HepG2 (cell line): ENCODE measurements at regions not wholly inside any gene's neighbourhood (a gene's known extent, or its start where the extent isn't known, plus 50 kb on each side); places are given as distances from the start of the nearest gene placed in this dataset.

ENCODE experiments used
- ATAC-seq: fragments of 200-7000 bp; cut with Tn5 transposase; 3 replicates; pipeline ENCODE4 v1.9.1; 2020; ENCODE audit warnings: mild to moderate bottlenecking, moderate library complexity
- BruUV-seq: library from RNA; stranded (reverse); fragments of 400-500 nt; replicated peaks from 2 replicates; lab custom pipeline; 2021; lab: Mats Ljungman, UMichigan
- CTCF ChIA-PET: fragments of 300-600 bp; formaldehyde crosslinking; extraction: SDS; loops from one replicate; lab custom pipeline; 2021; ENCODE audit warnings: low total read pairs, inconsistent platforms, low intra/inter-chr PET ratio; lab: Yijun Ruan, JAX
- POLR2A ChIA-PET: fragments of 350-600 bp; sonication (Branson Sonifier 250); formaldehyde crosslinking; loops from one replicate; lab custom pipeline; 2020; ENCODE audit warnings: antibody characterized with exemption, inconsistent platforms; lab: Yijun Ruan, JAX
- DNase-seq: peaks from one replicate; pipeline ENCODE4 v3.0.0-alpha.2; 2015; ENCODE audit warnings: low spot score
- FAIRE-seq: peaks from 3 replicates; lab custom pipeline; 2011; peaks lifted over from hg19 to GRCh38; lab: Jason Lieb, UNC
- H2AFZ ChIP-seq: one replicate; pipeline ENCODE4 v1.6.1; 2011; ENCODE audit warnings: low read length, inconsistent platforms
- H3K27ac ChIP-seq: fragments of 300-600 bp; 3 replicates; pipeline ENCODE4 v1.8.0; 2011; ENCODE audit warnings: mixed run types, mild to moderate bottlenecking, mixed read lengths, low read length, inconsistent platforms; ENCODE audit not compliant: insufficient read depth; ENCODE audit errors: extremely low read length
- H3K27me3 ChIP-seq, 2 experiments: fragments of 200-600 bp in 1 of 2; 2 replicates in 1 of 2; 3 replicates in 1 of 2; pipeline versions ENCODE4 v1.6.0 to v1.8.0; 2011; ENCODE audit warnings: low read length in 2 of 2, mild to moderate bottlenecking in 2 of 2, moderate library complexity in 2 of 2, inconsistent platforms in 1 of 2; ENCODE audit not compliant: insufficient read depth in 2 of 2, control insufficient read depth in 1 of 2
- H3K36me3 ChIP-seq, 2 experiments: fragments of 200-600 bp in 1 of 2; replicated peaks in 1 of 2; 2 replicates in 1 of 2; 3 replicates in 1 of 2; pipeline versions ENCODE4 v1.5.1 to v1.8.0; 2011; ENCODE audit warnings: low read length in 2 of 2, inconsistent platforms in 1 of 2; ENCODE audit not compliant: insufficient read depth in 2 of 2, control insufficient read depth in 1 of 2
- H3K4me1 ChIP-seq: 2 replicates; pipeline ENCODE4 v1.5.1; 2012; ENCODE audit warnings: low read length, inconsistent platforms; ENCODE audit not compliant: insufficient read depth
- H3K4me2 ChIP-seq: 2 replicates; pipeline ENCODE4 v1.6.0; 2011; ENCODE audit warnings: low read depth, low read length, inconsistent platforms
- H3K4me3 ChIP-seq, 3 experiments: fragments of 200-600 bp in 1 of 3; sonication (generic), shearing (Covaris generic) in 1 of 3; replicated peaks in 1 of 3; 2 replicates each; pipeline ENCODE4 v1.5.1; 2011 to 2016; ENCODE audit warnings: low read length in 3 of 3, inconsistent platforms in 2 of 3, low read depth in 2 of 3, mild to moderate bottlenecking in 2 of 3, control low read depth in 1 of 3, mixed read lengths in 1 of 3; ENCODE audit not compliant: insufficient read depth in 1 of 3
- H3K79me2 ChIP-seq: one replicate; pipeline ENCODE4 v1.6.1; 2011; ENCODE audit warnings: low read length, inconsistent platforms; ENCODE audit not compliant: insufficient read depth
- H3K9ac ChIP-seq: 2 replicates; pipeline ENCODE4 v1.6.0; 2011; ENCODE audit warnings: mild to moderate bottlenecking, low read depth, low read length, inconsistent platforms; ENCODE audit not compliant: insufficient read depth
- H3K9me3 ChIP-seq: 2 replicates; pipeline ENCODE4 v1.5.1; 2012; ENCODE audit warnings: mild to moderate bottlenecking, low read length
- H4K20me1 ChIP-seq: 2 replicates; pipeline ENCODE4 v1.6.0; 2011; ENCODE audit warnings: inconsistent platforms, mild to moderate bottlenecking, low read length, moderate library complexity; ENCODE audit not compliant: insufficient read depth
- ASH2L ChIP-seq: fragments of 300-600, 200-600 bp; sonication (generic); IDR thresholded peaks from 2 replicates; pipeline ENCODE4 v1.7.0; 2017; ENCODE audit warnings: low read depth, mild to moderate bottlenecking, moderate library complexity, mixed read lengths, low read length; ENCODE audit not compliant: insufficient read length
- E2F2 ChIP-seq: sonication (generic); formaldehyde crosslinking; IDR thresholded peaks from 2 replicates; pipeline ENCODE4 v1.4.0; 2020; ENCODE audit warnings: missing genetic modification reagents, borderline replicate concordance
- GFI1 ChIP-seq: sonication (generic); formaldehyde crosslinking; IDR thresholded peaks from 2 replicates; pipeline ENCODE4 v1.5.0; 2020; ENCODE audit warnings: missing genetic modification reagents, mild to moderate bottlenecking, borderline replicate concordance
- KDM2A ChIP-seq: sonication (generic); formaldehyde crosslinking; IDR thresholded peaks from 2 replicates; pipeline ENCODE4 v1.4.0; 2020; ENCODE audit warnings: low read depth, missing genetic modification reagents, borderline replicate concordance
- NR3C1 ChIP-seq: sonication (generic); formaldehyde crosslinking; IDR thresholded peaks from 2 replicates; pipeline ENCODE4 v1.4.0; 2020; ENCODE audit warnings: missing genetic modification reagents
- POLR2A ChIP-seq, 2 experiments: IDR thresholded peaks; 2 replicates each; pipeline ENCODE4 v1.6.1; 2011; ENCODE audit warnings: low read depth in 2 of 2, low read length in 2 of 2, mild to moderate bottlenecking in 1 of 2, moderate library complexity in 1 of 2; ENCODE audit not compliant: insufficient read depth in 1 of 2
- TBX3 ChIP-seq: fragments of 450-650 bp; IDR thresholded peaks from 2 replicates; pipeline ENCODE4 v1.6.1; 2017; ENCODE audit warnings: antibody characterized with exemption, mild to moderate bottlenecking, inconsistent platforms, borderline replicate concordance
- TRIM24 ChIP-seq: sonication (generic); formaldehyde crosslinking; IDR thresholded peaks from 2 replicates; pipeline ENCODE4 v1.8.0; 2022; ENCODE audit warnings: mild to moderate bottlenecking, missing genetic modification reagents
- ZEB1 ChIP-seq: IDR thresholded peaks from 2 replicates; pipeline ENCODE4 v1.6.1; 2012; ENCODE audit warnings: mild to moderate bottlenecking, low read depth, inconsistent platforms; ENCODE audit not compliant: insufficient replicate concordance
- ZMYM4 ChIP-seq: sonication (generic); formaldehyde crosslinking; IDR thresholded peaks from 2 replicates; pipeline ENCODE4 v1.8.1; 2023; ENCODE audit warnings: mild to moderate bottlenecking, missing genetic modification reagents
- ZNF331 ChIP-seq: sonication (generic); formaldehyde crosslinking; IDR thresholded peaks from 2 replicates; pipeline ENCODE4 v1.4.0; 2020; ENCODE audit warnings: missing genetic modification reagents
- ZNF460 ChIP-seq: sonication (generic); formaldehyde crosslinking; IDR thresholded peaks from 2 replicates; pipeline ENCODE4 v1.5.1; 2020; ENCODE audit warnings: missing genetic modification reagents, mild to moderate bottlenecking, borderline replicate concordance
- ZNF773 ChIP-seq: sonication (generic); formaldehyde crosslinking; IDR thresholded peaks from 2 replicates; pipeline ENCODE4 v1.4.0; 2020; ENCODE audit warnings: missing genetic modification reagents, borderline replicate concordance
- ZNF839 ChIP-seq: sonication (generic); formaldehyde crosslinking; IDR thresholded peaks from 2 replicates; pipeline ENCODE4 v1.4.0; 2020; ENCODE audit warnings: missing genetic modification reagents, mild to moderate bottlenecking, borderline replicate concordance
- WGBS: methylation state at CpG from one replicate; pipeline ENCODE4 v1.1.6; 2017; ENCODE audit warnings: low lambda C conversion rate; 5-methylcytosine and 5-hydroxymethylcytosine counted together
- in situ Hi-C: cut with HindIII; loops from 2 replicates; pipeline ENCODE4 v1.10.0; 2017; ENCODE audit warnings: low pct_unique_long_range_greater_than_20kb; ENCODE audit not compliant: extremely low pct_ligation_motif_present
- intact Hi-C: fragments of 100-400 bp; cut with micrococcal nuclease; formaldehyde crosslinking; loops from one replicate; pipeline ENCODE4 v1.10.0; 2022; ENCODE audit not compliant: unreplicated experiment

- no peaks in the 10 kb centered on the region for H3K9me3 ChIP-seq
- no peaks in the 10 kb centered on the region for H4K20me1 ChIP-seq
- intact Hi-C loops (no loop called here), in situ Hi-C loops (no loop called here)
- BruUV-seq: no TSS peak
- H3K9ac ChIP-seq: no peak overlapping the region
- no peaks in the 10 kb centered on the region for H3K4me1 ChIP-seq
- H3K79me2 ChIP-seq: no peaks in the 10 kb centered on the region
- H3K27me3 ChIP-seq: peaks cover 4 to 10% of the 10 kb centered on the region in 2 experiments; a peak in 2 of 5 replicates
- H2AFZ ChIP-seq: no peak overlapping the region
- H3K4me3 ChIP-seq: no peak overlapping the region
- H3K4me2 ChIP-seq: no peak overlapping the region
- no peak for DNase-seq
- TF ChIP-seq NR3C1 (CRISPR knock-in tag): no peak
- H3K36me3 ChIP-seq: no peaks in the 10 kb centered on the region
- 40% methylated on average over 4 of the region's 4 CpGs for WGBS
- FAIRE-seq: no peak
- no peak for ATAC-seq
- CTCF ChIA-PET: no interaction called here
- POLR2A ChIA-PET: no interaction called here
- H3K27ac ChIP-seq: no peak overlapping the region
These were observed 83.6 kb upstream of the CACUL1 start for GRCh38 chr10:118838364-118838763.

GRCh38 chr10:118839348-118839747 lies 84.6 kb upstream of the CACUL1 start:
- DNase-seq (no peak), FAIRE-seq (no peak), ATAC-seq (no peak)
- CTCF ChIA-PET: no interaction called here
- Histone ChIP-seq H3K9me3 (no peaks in the 10 kb centered on the region), H3K4me1 (no peaks in the 10 kb centered on the region), H3K27me3 (peaks cover 4 to 10% of the 10 kb centered on the region in 2 experiments; a peak in 2 of 5 replicates), H2AFZ (no peak overlapping the region), H4K20me1 (no peaks in the 10 kb centered on the region), H3K36me3 (no peaks in the 10 kb centered on the region), H3K4me3 (no peak overlapping the region), H3K79me2 (no peaks in the 10 kb centered on the region), H3K27ac (no peak overlapping the region), H3K9ac (no peak overlapping the region), H3K4me2 (no peak overlapping the region)
- in situ Hi-C loops (no loop called here), intact Hi-C loops (no loop called here)
- POLR2A ChIA-PET: no interaction called here
- BruUV-seq: no TSS peak
- 27% methylated on average over 3 of the region's 3 CpGs for WGBS
- TF ChIP-seq ZNF839 (CRISPR knock-in tag) (no peak), ZEB1 (no peak), E2F2 (CRISPR knock-in tag) (no peak), ASH2L (no peak), TBX3 (no peak), TRIM24 (CRISPR knock-in tag) (no peak), ZMYM4 (no peak), ZNF331 (CRISPR knock-in tag) (no peak), GFI1 (CRISPR knock-in tag) (no peak), ZNF773 (CRISPR knock-in tag) (no peak), POLR2A (IDR thresholded peaks at IDR 0.05; ENCODE audit: insufficient read depth in 1 of 2, low read depth in 2 of 2, low read length in 2 of 2) (no peak), KDM2A (CRISPR knock-in tag) (no peak), ZNF460 (CRISPR knock-in tag) (no peak)
